Smooth muscle cell (in vitro differentiated cells): ENCODE measurements at regions not wholly inside any gene's neighbourhood (a gene's known extent, or its start where the extent isn't known, plus 50 kb on each side); places are given as distances from the start of the nearest gene placed in this dataset.
"Not testable (repeated sequence)": the region's sequence is repeated elsewhere in the genome, so short reads cannot be mapped to it uniquely, and the experiment has no call there.

ENCODE experiments used
- DNase-seq: peaks from one replicate; lab custom pipeline; 2025; ENCODE audit not compliant: unreplicated experiment; lab: John Stamatoyannopoulos, UW
- H2AFZ ChIP-seq: fragments of 200-600 bp; sonication (generic); 2 replicates; pipeline ENCODE4 v1.6.0; 2016; ENCODE audit warnings: antibody characterized with exemption, low read depth, mild to moderate bottlenecking
- H3F3A ChIP-seq: fragments of 200-600 bp; sonication (generic); 2 replicates; pipeline ENCODE4 v1.6.0; 2017; ENCODE audit warnings: antibody characterized with exemption, low read depth
- H3K27ac ChIP-seq: fragments of 200-600 bp; sonication (generic); 2 replicates; pipeline ENCODE4 v1.5.1; 2016; ENCODE audit warnings: low read depth, mild to moderate bottlenecking
- H3K27me3 ChIP-seq: fragments of 200-600 bp; sonication (generic); 2 replicates; pipeline ENCODE4 v1.6.1; 2016; ENCODE audit warnings: low read depth, mild to moderate bottlenecking
- H3K36me3 ChIP-seq: fragments of 200-600 bp; sonication (generic); 2 replicates; pipeline ENCODE4 v1.5.1; 2016; ENCODE audit warnings: low read depth
- H3K4me1 ChIP-seq: fragments of 200-600 bp; sonication (generic); 2 replicates; pipeline ENCODE4 v1.5.1; 2016; ENCODE audit warnings: low read depth
- H3K4me2 ChIP-seq: fragments of 200-600 bp; sonication (generic); 2 replicates; pipeline ENCODE4 v1.6.0; 2016; ENCODE audit warnings: mild to moderate bottlenecking
- H3K4me3 ChIP-seq: fragments of 200-600 bp; sonication (generic); 2 replicates; pipeline ENCODE4 v1.5.1; 2016; ENCODE audit warnings: mild to moderate bottlenecking
- H3K79me2 ChIP-seq: fragments of 200-600 bp; sonication (generic); 2 replicates; pipeline ENCODE4 v1.6.0; 2016; ENCODE audit warnings: low read depth, mild to moderate bottlenecking
- H3K9ac ChIP-seq: fragments of 200-600 bp; sonication (generic); 2 replicates; pipeline ENCODE4 v1.6.0; 2016; ENCODE audit warnings: low read depth
- H3K9me3 ChIP-seq: fragments of 200-600 bp; sonication (generic); replicated peaks from 2 replicates; pipeline ENCODE4 v1.5.1; 2016; ENCODE audit warnings: low read depth
- H4K20me1 ChIP-seq: fragments of 200-600 bp; sonication (generic); 2 replicates; pipeline ENCODE4 v1.6.0; 2016; ENCODE audit warnings: low read depth
- WGBS: methylation state at CpG from one replicate; pipeline ENCODE4 v1.1.7; 2016; ENCODE audit warnings: low lambda C conversion rate; 5-methylcytosine and 5-hydroxymethylcytosine counted together
- TF ChIP-seq, protein P1 (sequence below): fragments of 200-600 bp; sonication (generic); IDR thresholded peaks from 2 replicates; pipeline ENCODE4 v1.5.1; 2017; ENCODE audit warnings: borderline replicate concordance, mild to moderate bottlenecking, antibody characterized with exemption; ENCODE audit not compliant: insufficient read depth, poor library complexity, severe bottlenecking

DNA sequence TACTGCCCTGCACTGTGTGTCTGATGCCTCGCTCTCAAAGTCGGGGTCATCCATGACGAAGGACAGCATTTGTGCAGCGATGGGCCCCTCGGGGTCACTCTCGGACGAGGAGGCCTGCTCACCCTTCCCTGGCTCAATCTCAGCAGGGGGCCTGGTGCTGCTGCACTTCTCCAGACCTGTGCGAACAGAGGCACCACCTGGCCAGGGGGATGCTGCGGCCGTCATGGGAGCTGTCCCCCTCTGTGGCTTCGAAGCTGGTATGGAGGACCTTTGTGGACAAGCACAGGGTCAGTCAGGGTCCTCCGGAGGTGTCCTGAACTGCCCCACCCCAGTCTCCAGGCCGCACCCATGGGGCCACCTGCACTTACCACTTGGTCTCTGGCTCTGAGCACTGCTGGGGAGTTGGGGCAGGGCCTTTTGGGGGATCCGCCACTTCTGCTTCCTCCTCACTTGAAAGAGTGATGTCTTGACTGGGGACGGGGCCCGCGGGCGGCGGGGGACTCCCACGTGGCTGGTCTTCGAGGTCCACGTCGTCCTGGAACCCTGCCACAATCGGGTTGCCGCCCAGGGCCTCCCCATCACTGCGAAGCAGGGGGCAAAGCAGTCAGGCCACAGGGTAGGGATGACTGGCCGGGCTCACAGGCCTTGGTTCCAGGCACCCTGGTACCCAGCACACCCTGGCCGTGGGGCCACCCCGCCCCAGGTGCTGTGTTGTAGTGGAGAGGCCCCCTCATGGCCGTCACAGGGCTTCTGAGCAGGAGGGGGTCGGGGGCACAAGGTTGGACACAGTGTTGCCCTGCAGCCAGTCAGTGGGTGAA lies 306.7 kb downstream of the CCDC74A start:
- H4K20me1 ChIP-seq, H3K27ac ChIP-seq, H3K79me2 ChIP-seq, DNase-seq, H3K36me3 ChIP-seq, H3K4me3 ChIP-seq, H3K9me3 ChIP-seq, H3K9ac ChIP-seq, H2AFZ ChIP-seq, H3K4me2 ChIP-seq, H3F3A ChIP-seq, H3K27me3 ChIP-seq, H3K4me1 ChIP-seq: not testable (repeated sequence)
- 95% methylated on average over 30 of the region's 31 CpGs for WGBS

DNA sequence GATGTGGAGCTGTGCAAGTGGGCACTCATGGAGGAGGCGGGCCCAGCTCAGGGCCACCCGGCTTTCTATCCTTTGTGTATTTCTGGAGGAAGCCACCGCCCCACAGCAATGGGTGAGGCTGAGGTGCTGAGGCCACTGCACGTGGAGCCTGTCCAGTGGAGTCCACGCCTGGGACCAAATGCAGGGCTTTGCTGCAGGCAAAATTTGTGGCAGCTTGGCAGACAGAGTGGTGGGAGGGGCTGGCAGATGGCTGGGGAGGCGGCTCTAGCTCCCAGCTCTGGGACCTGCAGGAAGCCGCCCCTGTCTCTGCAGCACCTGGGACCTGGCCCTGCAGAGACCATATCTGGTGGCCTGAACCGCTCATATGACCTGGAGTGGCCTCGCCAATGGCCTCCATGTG lies 307.3 kb downstream of the CCDC74A start:
- not testable (repeated sequence) for H3F3A ChIP-seq, H3K27ac ChIP-seq, H3K4me3 ChIP-seq, H3K4me1 ChIP-seq, H4K20me1 ChIP-seq, H3K27me3 ChIP-seq, H3K9ac ChIP-seq, H3K36me3 ChIP-seq, H2AFZ ChIP-seq, H3K79me2 ChIP-seq, H3K9me3 ChIP-seq, H3K4me2 ChIP-seq, DNase-seq
- 89% methylated on average over 7 of the region's 9 CpGs for WGBS

DNA sequence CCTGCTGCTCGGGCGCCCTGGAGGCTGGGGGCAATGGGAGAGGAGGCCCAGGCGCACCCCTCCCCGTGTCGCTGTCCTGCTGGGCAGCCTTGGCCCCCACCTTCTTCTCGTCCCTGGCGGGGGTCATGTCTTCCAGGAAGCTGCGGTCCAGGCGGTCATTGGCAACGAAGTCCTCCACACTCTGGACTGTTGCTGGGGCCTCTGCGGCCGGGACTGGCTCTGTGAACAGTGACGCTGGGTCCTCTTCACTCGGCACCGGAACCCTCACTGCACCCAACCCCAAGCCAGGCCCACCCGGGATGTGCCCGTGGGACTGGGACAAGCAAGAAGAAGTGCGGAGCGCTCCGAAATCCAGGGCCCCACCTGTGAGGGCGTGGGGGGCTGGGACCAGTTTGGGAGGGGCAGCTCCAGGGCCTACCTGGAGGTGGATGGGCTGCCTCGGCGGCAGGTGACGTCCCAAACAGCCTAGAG lies 308.0 kb downstream of the CCDC74A start:
- H2AFZ ChIP-seq = no peak overlapping the region
- H3K36me3 ChIP-seq = no peaks in the 10 kb centered on the region
- whole genome bisulfite sequencing = 91% methylated on average over 24 of the region's 24 CpGs
- H3K9me3 ChIP-seq = no peaks in the 10 kb centered on the region
- H3F3A ChIP-seq = no peaks in the 10 kb centered on the region
- H3K4me1 ChIP-seq = no peaks in the 10 kb centered on the region
- no peaks in the 10 kb centered on the region for H3K27me3 ChIP-seq
- no peak overlapping the region for H3K9ac ChIP-seq
- no peak overlapping the region for H3K4me2 ChIP-seq
- H3K79me2 ChIP-seq = no peaks in the 10 kb centered on the region
- DNase-seq = no peak
- no peak overlapping the region for H3K27ac ChIP-seq
- H3K4me3 ChIP-seq = no peak overlapping the region
- no peaks in the 10 kb centered on the region for H4K20me1 ChIP-seq
- TF ChIP-seq, protein P1, sequence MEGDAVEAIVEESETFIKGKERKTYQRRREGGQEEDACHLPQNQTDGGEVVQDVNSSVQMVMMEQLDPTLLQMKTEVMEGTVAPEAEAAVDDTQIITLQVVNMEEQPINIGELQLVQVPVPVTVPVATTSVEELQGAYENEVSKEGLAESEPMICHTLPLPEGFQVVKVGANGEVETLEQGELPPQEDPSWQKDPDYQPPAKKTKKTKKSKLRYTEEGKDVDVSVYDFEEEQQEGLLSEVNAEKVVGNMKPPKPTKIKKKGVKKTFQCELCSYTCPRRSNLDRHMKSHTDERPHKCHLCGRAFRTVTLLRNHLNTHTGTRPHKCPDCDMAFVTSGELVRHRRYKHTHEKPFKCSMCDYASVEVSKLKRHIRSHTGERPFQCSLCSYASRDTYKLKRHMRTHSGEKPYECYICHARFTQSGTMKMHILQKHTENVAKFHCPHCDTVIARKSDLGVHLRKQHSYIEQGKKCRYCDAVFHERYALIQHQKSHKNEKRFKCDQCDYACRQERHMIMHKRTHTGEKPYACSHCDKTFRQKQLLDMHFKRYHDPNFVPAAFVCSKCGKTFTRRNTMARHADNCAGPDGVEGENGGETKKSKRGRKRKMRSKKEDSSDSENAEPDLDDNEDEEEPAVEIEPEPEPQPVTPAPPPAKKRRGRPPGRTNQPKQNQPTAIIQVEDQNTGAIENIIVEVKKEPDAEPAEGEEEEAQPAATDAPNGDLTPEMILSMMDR = no peak

DNA sequence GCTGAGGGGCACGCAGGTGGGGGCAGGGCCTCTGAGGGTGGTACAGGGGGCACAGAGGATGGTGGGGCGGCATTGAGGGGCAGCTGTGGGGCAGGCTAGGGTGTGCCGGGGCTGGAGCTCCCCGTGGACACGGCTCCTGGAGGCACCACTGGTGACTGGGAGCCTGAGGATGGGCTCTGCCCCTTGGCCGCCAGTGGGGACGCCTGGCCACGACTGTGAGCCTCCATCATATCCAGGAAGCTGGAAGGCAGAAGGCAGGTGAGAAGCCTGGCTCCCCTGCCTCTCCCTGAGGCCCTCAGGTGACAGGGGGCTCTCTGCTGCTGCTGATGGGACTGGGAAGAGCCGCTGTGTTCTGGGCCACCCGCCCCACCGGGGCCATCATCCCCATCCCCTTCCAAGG lies 308.4 kb downstream of the CCDC74A start:
- not testable (repeated sequence) for H4K20me1 ChIP-seq, H3K9ac ChIP-seq, H2AFZ ChIP-seq, H3K9me3 ChIP-seq, H3K27me3 ChIP-seq, H3K36me3 ChIP-seq, H3K27ac ChIP-seq, H3K79me2 ChIP-seq, H3K4me3 ChIP-seq, H3K4me2 ChIP-seq, DNase-seq, H3F3A ChIP-seq, H3K4me1 ChIP-seq
- WGBS = 92% methylated on average over 6 of the region's 11 CpGs

DNA sequence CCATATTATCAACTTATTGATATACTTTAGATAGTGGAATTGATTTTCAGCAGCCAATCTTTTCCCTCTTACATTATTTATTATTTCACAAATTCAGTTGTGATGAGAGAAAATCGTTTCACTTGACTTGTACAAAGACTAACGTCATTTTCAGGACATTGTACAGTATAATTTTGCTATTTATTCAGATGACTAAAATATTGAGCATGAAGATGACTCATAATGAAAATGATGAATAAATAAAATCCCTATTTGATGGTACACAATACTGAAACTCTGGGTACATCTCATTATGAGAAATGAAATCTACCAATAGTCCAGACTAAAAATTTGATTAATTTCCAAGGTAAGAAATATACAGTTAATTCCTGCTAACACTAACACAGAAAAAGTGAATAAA lies 316.4 kb downstream of the CCDC74A start:
- not testable (repeated sequence) for H2AFZ ChIP-seq, H3K4me3 ChIP-seq, H3K4me2 ChIP-seq, H3K79me2 ChIP-seq, H3K9me3 ChIP-seq, H3K27me3 ChIP-seq, H3K36me3 ChIP-seq, H3K9ac ChIP-seq, H3F3A ChIP-seq, H3K27ac ChIP-seq, DNase-seq, H4K20me1 ChIP-seq, H3K4me1 ChIP-seq
- WGBS = 70% methylated on average over 2 of the region's 2 CpGs

DNA sequence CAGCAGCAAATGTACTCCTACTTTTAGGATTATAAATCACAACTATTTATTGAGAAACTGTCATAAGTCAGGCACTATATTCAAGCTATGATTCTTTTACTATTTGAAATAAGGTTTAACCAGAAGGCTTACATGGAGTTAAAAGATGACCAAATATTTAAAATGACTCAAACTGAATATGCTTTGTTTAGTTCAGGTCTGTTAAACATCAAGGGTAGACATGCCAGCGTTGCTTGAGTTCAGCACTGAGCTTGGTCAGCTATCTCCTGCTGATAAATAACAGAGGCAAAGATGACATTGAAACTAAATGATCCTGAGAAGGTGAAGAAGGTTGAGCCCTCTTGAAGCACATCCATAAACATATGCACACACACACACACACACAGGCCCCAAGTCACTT lies 305.6 kb downstream of the ANKRD30BL start:
- H3K9ac ChIP-seq, H3K4me2 ChIP-seq, H2AFZ ChIP-seq, H3K9me3 ChIP-seq, H3K27ac ChIP-seq, H3K4me3 ChIP-seq, H3K4me1 ChIP-seq, H3K79me2 ChIP-seq, H4K20me1 ChIP-seq, H3F3A ChIP-seq, H3K27me3 ChIP-seq, DNase-seq, H3K36me3 ChIP-seq: not testable (repeated sequence)
- 26% methylated on average over 1 of the region's 1 CpG for WGBS
